ENCODE measurements at regions not wholly inside any gene's neighbourhood (a gene's known extent, or its start where the extent isn't known, plus 50 kb on each side); places are given as distances from the start of the nearest gene placed in this dataset.
"Not testable (repeated sequence)": the region's sequence is repeated elsewhere in the genome, so short reads cannot be mapped to it uniquely, and the experiment has no call there.

DNA sequence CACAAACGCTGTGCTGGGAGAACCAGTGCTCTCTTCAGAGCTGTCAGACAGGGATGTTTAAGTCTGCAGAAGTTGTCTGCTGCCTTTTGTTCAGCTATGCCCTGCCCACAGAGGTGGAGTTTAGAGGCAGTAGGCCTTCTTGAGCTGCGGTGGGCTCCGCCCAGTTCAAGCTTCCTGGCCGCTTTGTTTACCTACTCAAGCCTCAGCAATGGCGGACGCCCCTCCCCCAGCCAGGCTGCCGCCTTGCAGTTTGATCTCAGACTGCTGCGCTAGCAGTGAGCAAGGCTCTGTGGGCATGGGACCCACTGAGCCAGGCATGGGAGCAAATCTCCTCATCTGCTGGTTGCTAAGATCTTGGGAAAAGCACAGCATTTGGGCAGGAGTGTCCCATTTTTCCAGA, 142.1 kb downstream of the LRRN1 start:
- TF ChIP-seq, protein P1, sequence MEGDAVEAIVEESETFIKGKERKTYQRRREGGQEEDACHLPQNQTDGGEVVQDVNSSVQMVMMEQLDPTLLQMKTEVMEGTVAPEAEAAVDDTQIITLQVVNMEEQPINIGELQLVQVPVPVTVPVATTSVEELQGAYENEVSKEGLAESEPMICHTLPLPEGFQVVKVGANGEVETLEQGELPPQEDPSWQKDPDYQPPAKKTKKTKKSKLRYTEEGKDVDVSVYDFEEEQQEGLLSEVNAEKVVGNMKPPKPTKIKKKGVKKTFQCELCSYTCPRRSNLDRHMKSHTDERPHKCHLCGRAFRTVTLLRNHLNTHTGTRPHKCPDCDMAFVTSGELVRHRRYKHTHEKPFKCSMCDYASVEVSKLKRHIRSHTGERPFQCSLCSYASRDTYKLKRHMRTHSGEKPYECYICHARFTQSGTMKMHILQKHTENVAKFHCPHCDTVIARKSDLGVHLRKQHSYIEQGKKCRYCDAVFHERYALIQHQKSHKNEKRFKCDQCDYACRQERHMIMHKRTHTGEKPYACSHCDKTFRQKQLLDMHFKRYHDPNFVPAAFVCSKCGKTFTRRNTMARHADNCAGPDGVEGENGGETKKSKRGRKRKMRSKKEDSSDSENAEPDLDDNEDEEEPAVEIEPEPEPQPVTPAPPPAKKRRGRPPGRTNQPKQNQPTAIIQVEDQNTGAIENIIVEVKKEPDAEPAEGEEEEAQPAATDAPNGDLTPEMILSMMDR (IDR thresholded peaks at IDR 0.05) = not testable (repeated sequence)
- not testable (repeated sequence) for TF ChIP-seq POLR2A, EP300 (IDR thresholded peaks at IDR 0.05)
